ENCODE measurements at regions not wholly inside any gene's neighbourhood (a gene's known extent, or its start where the extent isn't known, plus 50 kb on each side); places are given as distances from the start of the nearest gene placed in this dataset.

DNA sequence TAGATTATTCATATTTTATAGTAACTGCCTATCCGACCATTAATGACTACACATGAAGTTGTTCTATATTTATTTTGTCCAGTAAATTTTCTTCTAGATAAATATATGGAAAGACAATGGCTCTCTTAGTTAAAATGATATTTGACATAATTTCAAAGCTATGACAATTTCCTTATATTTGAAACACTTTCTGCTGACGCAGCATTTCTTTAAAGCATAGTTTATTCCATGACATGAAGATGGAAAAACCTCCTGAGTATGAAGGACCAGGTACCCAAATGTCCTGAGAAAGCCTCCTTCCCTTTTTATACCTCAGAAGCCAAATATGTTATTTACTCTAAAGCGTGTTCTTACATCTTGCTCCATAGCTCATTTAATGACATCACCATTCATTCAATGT, 831.6 kb downstream of the EFNB2 start:
- TF ChIP-seq, protein P1, sequence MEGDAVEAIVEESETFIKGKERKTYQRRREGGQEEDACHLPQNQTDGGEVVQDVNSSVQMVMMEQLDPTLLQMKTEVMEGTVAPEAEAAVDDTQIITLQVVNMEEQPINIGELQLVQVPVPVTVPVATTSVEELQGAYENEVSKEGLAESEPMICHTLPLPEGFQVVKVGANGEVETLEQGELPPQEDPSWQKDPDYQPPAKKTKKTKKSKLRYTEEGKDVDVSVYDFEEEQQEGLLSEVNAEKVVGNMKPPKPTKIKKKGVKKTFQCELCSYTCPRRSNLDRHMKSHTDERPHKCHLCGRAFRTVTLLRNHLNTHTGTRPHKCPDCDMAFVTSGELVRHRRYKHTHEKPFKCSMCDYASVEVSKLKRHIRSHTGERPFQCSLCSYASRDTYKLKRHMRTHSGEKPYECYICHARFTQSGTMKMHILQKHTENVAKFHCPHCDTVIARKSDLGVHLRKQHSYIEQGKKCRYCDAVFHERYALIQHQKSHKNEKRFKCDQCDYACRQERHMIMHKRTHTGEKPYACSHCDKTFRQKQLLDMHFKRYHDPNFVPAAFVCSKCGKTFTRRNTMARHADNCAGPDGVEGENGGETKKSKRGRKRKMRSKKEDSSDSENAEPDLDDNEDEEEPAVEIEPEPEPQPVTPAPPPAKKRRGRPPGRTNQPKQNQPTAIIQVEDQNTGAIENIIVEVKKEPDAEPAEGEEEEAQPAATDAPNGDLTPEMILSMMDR (IDR thresholded peaks at IDR 0.05), result no peak
- no peak for TF ChIP-seq POLR2A (IDR thresholded peaks at IDR 0.05)
